Esophagus muscularis mucosa (tissue), 4 donors: ENCODE measurements at regions not wholly inside any gene's neighbourhood (a gene's known extent, or its start where the extent isn't known, plus 50 kb on each side); places are given as distances from the start of the nearest gene placed in this dataset.

ENCODE experiments used
- CTCF ChIP-seq, 3 experiments: fragments of 200-600 bp in 2 of 3; fragments of 450-650 bp in 1 of 3; sonication (generic) in 2 of 3; IDR thresholded peaks; one replicate each; pipeline ENCODE4 v1.5.1; 2017 to 2019; ENCODE audit warnings: antibody characterized with exemption in 3 of 3, mild to moderate bottlenecking in 2 of 3, moderate library complexity in 1 of 3
- EP300 ChIP-seq: sonication (generic); formaldehyde crosslinking; IDR thresholded peaks from one replicate; pipeline ENCODE4 v1.6.1; 2017; ENCODE audit warnings: antibody characterized with exemption
- POLR2A ChIP-seq: fragments of 450-650 bp; IDR thresholded peaks from one replicate; pipeline ENCODE4 v1.6.1; 2017; ENCODE audit warnings: antibody characterized with exemption, moderate library complexity, mild to moderate bottlenecking, low read depth
- POLR2AphosphoS5 ChIP-seq, 2 donors: sonication (generic); formaldehyde crosslinking; IDR thresholded peaks; one replicate each; pipeline ENCODE4 v1.6.1; 2017; ENCODE audit warnings: antibody characterized with exemption in 2 of 2

- TF ChIP-seq CTCF (IDR thresholded peaks at IDR 0.05): no peak
- no peak for TF ChIP-seq EP300
- TF ChIP-seq POLR2A: no peak
- TF ChIP-seq POLR2AphosphoS5 (IDR thresholded peaks at IDR 0.05): no peak
Observed at GRCh38 chr2:37849911-37850310, 75.2 kb upstream of the RMDN2 start.
